ENCODE measurements at regions not wholly inside any gene's neighbourhood (a gene's known extent, or its start where the extent isn't known, plus 50 kb on each side); places are given as distances from the start of the nearest gene placed in this dataset.

DNA sequence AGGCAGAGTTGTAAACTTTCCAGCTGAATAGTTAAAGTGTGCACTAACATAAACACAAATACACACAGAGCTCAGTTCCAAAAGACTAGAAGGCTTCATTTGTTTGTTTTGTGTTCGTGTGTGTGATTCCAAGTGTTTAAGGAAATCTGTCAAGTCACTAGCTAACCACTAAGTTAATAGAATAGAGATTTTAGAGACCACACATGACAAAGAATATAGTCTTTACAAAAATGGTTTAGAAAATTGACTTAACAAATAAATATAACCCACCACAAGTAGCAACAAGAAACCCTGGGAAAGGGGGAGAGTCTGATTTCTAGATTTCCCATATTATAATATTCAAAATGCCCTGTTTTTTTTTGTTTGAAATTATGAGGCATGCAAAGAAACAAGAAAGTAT lies 209.4 kb downstream of the FZD1 start:
- no peak for TF ChIP-seq EZH2 (IDR thresholded peaks at IDR 0.05; ENCODE audit: insufficient read depth, poor library complexity, severe bottlenecking)
- TF ChIP-seq EZH2phosphoT487 (IDR thresholded peaks at IDR 0.05; ENCODE audit: insufficient read depth, low read depth): no peak

Data from GM23248 (cell line).